NCI-H345 treated with DMSO at 0.1 percent for 48 hours (cell line): ENCODE measurements at regions not wholly inside any gene's neighbourhood (a gene's known extent, or its start where the extent isn't known, plus 50 kb on each side); places are given as distances from the start of the nearest gene placed in this dataset.
"Not testable (repeated sequence)": the region's sequence is repeated elsewhere in the genome, so short reads cannot be mapped to it uniquely, and the experiment has no call there.

Experiments
- DNase-seq: peaks from one replicate; lab custom pipeline; 2025; ENCODE audit not compliant: unreplicated experiment; lab: John Stamatoyannopoulos, UW

DNA sequence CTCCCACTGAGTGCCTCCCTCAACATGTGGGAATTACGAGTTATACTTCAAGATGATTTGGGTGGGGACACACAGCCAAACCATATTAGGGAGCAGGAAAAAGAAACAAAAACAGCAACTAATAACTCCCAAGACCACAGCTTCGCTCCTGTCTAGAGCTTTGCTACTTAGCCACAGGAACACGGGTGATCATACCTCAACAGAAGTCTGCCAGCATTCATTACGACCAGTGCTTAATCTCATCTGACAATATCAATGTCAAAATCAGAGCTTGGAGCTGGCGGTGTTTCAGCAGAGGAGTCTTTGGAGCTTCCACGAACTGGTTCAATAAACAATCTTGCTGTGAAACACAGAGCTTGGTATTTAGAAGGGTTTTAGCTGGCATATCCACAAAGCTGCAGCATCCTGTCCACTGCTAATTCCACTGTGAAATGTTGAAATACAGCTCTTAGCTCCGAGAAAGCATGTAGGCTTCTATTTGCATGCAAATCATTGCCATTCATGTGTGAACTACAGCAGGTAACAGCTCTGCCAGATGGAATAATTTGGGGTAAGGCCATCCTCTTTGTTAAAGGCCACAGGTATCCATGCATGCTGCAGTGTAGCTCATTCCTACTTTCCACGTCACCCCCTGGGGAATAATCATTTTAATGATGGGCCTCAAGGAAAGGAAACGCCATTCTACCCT, 128.4 kb upstream of the GOT2 start:
- DNase-seq, result no peak

DNA sequence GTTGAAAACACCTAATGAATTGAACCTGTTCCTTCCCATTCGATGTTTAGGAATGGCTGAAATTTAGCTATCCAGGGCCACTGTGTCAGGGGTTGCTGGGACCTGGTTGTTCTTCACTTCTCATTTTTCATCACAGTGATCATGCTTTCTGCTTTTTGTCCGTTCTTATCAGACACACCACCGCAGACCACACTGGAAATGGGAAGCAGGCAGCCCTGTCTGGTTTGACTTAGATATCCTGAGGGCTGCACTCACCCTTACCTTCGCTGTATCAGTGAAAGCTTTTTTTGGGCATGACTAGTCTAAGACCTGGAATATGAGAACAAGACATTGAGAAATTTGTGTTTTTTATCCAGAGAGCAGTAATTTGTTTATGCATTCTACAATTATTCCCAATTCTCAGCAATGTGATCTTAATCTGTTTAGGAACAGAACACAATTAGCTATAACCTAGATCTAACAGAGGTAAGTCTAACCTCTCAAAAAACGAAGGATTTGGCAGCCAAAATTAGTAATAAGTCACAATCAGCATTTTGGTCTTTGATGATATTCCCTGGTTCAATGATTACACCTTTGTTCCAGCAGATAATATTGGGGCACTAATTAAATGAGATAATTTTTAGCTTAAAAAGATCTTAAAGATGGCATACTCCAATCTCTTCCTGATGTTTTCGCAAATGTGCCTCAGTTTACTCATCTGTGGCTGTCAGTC, 126.0 kb upstream of the GOT2 start:
- DNase-seq, result no peak

- DNase-seq, result not testable (repeated sequence)
These were observed 124.5 kb upstream of the GOT2 start for GRCh38 chr16:58858577-58858976.

GRCh38 chr16:58855291-58855863, 121.3 kb upstream of the GOT2 start:
- DNase-seq, result no peak

DNA sequence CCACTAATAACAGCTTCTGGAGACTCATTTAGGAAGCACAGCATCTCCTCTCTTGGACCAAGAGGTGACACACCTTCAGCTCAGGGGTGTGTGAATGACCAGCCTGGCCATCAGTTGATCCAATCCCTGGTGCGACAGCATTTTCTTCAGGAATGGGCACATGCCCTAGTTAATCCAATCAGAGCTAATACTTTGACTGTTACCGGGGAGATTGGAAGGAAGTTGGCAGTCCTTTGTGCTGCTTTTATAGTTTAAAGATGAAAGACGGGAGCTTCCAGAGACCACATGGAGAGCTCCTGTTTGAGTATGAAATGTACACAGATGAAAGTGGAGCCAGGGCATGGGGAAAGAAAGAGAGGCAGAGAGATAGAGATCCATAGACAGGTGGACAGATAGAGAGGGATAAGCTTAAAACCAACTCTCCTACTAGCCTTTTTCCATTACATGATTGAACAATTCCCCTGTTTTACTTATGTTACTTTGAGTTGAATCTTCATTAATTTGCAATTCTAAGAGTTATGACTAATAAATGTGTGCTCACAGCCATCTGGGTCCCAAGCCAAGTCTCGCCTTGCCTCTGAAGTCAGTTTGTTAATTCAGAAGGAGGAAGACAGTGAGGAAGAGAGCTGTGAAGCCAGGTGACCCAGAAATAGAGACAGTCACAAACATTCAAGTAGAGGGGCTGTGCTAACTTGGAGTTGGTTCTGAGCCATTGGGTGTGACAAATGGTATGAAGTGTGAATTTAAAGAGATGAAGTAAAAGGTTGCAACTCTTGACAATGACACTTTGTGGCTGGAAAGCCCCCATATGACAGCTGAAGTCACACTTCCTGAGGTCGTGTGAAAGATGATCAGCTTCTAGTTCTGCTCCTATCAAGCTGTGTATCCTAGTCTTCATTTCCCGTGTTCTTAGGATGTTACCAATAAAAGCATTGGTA, 120.0 kb upstream of the GOT2 start:
- no peak for DNase-seq

GRCh38 chr16:58850678-58851020, 116.5 kb upstream of the GOT2 start:
- no peak for DNase-seq

DNA sequence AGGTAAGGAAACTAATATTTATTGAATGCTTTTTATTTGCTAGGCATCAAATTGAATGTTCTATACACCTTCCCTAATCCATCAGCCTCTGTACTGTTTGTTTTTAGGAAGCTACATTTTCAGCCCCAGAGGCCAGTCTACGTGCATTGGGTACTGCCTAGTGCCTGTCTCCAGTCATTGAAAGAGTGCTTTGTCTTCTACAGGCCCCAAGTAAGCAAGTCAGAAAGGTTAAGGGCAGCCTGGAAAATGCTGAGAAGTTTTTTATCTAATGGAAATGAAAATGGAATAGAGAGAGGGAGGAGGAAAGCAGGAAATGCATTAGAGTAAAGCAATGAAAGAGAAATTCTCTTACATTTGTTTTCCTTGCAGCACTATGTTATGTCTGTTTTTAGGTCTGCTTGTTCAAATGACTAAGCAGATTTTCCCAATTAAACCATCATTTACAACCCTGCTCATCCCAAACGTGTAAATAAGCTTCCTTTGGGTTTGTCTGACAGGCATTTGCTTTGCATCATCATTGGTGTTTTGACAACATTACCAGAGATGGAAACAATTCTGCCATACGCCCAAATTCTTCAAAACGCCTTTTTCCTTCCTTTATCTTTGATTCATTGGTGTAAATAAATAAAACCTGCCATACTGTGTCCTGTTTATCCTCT, 116.0 kb upstream of the GOT2 start:
- no peak for DNase-seq

DNA sequence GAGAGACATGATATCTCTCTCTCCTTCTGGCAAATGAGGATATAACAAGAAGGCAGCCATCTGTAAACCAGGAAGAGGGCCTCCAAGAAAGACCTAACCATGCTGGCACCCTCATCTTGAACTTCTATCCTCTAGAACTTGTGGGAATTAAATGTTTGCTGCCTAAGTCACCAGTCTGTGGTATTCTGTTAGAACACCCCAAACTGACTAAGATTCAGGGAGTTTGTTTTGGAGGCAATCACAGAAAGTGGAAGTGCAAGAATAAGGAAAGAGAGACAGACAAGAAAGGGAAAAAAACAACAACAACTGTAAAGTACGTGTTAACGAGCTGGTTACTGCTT, 114.5 kb upstream of the GOT2 start:
- DNase-seq, result no peak

DNA sequence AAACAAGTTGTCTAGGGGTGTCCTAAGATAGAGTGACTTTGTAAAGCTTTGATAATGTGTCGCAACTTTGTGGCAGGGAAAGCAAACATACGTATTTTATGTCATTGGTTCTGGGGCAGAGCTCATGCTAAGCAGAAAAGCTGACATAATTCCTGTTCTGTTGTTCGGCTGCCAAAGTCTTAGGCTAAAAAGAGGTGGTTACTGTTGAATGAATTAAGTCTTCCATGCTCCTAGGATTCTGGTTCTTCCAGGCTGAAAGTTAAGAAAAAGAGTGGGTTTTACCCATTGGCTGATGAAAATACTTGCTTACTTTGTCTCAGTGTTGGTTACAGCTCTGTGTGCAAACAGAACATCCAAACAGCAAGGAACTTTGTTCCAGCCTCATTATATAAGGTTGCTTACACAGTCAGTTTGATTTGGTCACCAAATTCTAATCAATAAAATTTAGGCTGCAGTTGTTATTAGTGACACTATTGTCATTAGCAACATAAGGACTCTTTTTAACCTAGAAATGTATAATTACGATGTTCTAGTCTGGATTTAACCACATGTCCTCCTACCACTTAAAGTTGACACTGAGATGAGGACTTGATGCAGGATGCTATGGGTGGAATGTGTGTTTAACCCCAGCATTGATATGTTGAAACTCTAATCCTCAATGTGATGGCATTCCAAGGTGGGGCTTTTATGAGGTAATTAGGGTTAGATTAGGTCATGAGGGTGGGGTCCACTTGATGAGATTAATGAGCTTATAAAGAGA, 114.0 kb upstream of the GOT2 start:
- DNase-seq, result no peak

GRCh38 chr16:58846226-58846625, 112.1 kb upstream of the GOT2 start:
- DNase-seq, result not testable (repeated sequence)

- no peak for DNase-seq
These were observed 109.6 kb upstream of the GOT2 start for GRCh38 chr16:58843675-58844074.

DNA sequence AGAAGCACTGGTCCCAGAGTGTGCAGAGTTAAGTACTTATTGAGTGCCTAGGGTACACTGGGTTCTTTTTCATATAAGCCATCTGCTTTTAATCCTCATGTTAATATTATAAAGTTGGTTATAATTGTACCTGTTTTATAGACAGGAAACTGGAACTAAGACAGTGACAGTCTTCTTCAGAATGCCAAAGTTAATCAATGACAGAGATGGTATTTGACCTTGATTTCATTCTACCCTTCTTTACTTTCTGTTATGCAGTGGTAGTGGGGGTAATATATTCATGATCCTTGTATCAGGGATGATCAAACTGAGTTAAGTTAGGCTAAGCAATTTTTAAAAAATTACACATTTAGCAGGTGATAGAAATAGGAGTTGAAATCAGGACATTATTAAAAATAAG, 108.6 kb upstream of the GOT2 start:
- DNase-seq, result no peak

DNA sequence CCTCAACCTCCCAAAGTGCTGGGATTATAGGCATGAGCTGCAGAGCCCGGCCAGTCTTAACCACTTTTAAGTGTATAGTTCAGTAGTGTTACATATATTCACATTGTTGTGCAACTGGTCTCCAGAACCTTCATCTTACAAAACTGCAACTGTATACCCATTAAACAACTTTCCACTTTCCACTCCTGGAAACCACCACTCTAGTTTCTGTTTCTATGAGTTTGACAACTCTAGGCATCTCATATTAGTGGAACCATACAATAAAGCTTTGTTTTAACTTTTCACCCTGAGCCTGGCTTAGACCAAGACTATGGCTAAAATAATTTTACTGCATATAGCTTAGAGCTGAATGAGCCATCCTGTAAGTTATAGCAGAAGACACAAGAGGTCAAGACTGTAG, 108.0 kb upstream of the GOT2 start:
- no peak for DNase-seq

GRCh38 chr16:58837950-58838349, 103.8 kb upstream of the GOT2 start:
- no peak for DNase-seq

DNA sequence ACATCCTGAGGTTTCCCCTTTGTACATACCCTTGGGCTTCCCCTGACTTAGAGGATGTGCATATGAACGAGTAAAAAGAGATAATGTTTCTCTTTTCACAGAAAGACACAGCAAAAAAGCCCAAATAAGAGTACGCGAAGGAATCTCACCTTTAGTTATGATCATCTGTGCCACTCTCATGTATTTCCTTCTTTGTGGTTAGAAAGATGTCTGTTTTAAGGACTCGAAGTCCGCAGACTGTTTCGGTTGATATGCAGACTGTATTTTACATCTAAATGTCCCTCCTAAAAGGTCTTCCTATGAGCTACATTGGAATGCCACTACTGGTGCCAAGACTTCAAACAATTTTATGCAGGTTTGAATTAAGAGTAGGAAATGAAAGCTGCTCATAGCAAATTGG, 102.3 kb upstream of the GOT2 start:
- DNase-seq, result no peak

GRCh38 chr16:58832386-58832895, 98.3 kb upstream of the GOT2 start:
- DNase-seq, result no peak

DNA sequence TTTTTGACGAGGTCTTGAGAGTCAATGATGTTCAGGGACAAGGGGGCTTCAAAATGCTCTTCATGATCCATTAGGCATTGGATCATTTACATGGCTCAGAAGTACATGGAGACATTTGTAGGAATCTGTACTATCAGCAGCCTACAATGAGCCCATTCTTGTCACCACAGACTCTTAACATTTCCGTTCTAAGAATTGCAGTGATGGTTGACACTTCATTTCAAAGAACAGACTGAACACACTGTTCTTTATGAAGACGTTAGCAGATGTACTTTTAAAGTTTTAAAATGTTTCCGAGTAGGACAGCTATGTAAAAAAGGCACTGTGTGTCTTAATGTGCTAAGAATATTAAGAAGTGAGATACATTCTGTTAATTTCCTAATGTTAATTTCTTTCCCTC, 97.3 kb upstream of the GOT2 start:
- no peak for DNase-seq

GRCh38 chr16:58828901-58829545, 94.9 kb upstream of the GOT2 start:
- no peak for DNase-seq

- DNase-seq, result no peak
These were observed 90.1 kb upstream of the GOT2 start for GRCh38 chr16:58824201-58824600.

DNA sequence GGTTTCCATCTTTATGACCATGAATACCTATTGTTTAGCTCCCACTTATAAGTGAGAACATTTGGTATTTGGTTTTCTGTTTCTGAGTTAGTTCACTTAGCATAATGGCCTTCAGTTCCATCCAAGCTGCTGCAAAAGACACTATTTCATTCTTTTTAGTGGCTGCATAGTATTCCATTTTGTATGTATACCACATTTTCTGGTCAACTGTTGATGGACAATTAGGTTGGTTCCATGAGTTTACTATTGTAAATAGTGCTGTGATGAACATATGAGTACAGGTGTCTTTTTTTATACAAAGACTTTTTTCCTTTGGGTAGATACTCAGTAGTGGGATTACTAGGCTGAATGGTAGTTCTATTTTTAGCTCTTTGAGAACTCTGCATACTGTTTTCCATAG, 87.8 kb upstream of the GOT2 start:
- DNase-seq, result no peak
